SK-N-SH (cell line): ENCODE measurements at regions not wholly inside any gene's neighbourhood (a gene's known extent, or its start where the extent isn't known, plus 50 kb on each side); places are given as distances from the start of the nearest gene placed in this dataset.

Experiments used
- CTCF ChIA-PET: fragments of 300-600, 350-600 bp; formaldehyde crosslinking; extraction: SDS; loops from one replicate; lab custom pipeline; 2021; lab: Yijun Ruan, JAX
- POLR2A ChIA-PET: fragments of 350-600 bp; sonication (Branson Sonifier 250); formaldehyde crosslinking; extraction: SDS; loops from one replicate; lab custom pipeline; 2020; ENCODE audit warnings: antibody characterized with exemption, inconsistent platforms; lab: Yijun Ruan, JAX
- DNase-seq: peaks from one replicate; pipeline ENCODE4 v3.0.0; 2012
- H2AFZ ChIP-seq: fragments of 200-600 bp; sonication (generic); 2 replicates; pipeline ENCODE4 v1.8.1; 2016; ENCODE audit warnings: antibody characterized with exemption, mild to moderate bottlenecking, low read depth
- H3F3A ChIP-seq: fragments of 200-600 bp; sonication (generic); replicated peaks from 2 replicates; pipeline ENCODE3; 2016; ENCODE audit warnings: antibody characterized with exemption, mild to moderate bottlenecking; ENCODE audit not compliant: insufficient read depth
- H3K27ac ChIP-seq, 2 experiments: fragments of 200-500 bp in 1 of 2; fragments of 200-600 bp in 1 of 2; sonication (Bioruptor generic) in 1 of 2; sonication (generic), shearing (Covaris generic) in 1 of 2; 2 replicates each; pipeline versions ENCODE4 v1.5.1 to v1.6.1; 2014 to 2016; ENCODE audit warnings: low read depth in 2 of 2, inconsistent platforms in 1 of 2, low read length in 1 of 2, mild to moderate bottlenecking in 1 of 2, mixed read lengths in 1 of 2
- H3K27me3 ChIP-seq: fragments of 200-600 bp; sonication (generic), shearing (Covaris generic); 2 replicates; pipeline ENCODE4 v1.6.1; 2016; ENCODE audit warnings: mixed run types; ENCODE audit not compliant: insufficient read depth
- H3K36me3 ChIP-seq, 2 experiments: fragments of 200-500 bp in 1 of 2; fragments of 200-600 bp in 1 of 2; sonication (Bioruptor generic) in 1 of 2; sonication (generic) in 1 of 2; replicated peaks in 1 of 2; 2 replicates each; pipeline versions ENCODE3 to v1.5.1; 2014 to 2016; ENCODE audit warnings: low read length in 1 of 2, mild to moderate bottlenecking in 1 of 2; ENCODE audit not compliant: insufficient read depth in 2 of 2, control insufficient read depth in 1 of 2
- H3K4me1 ChIP-seq, 2 experiments: fragments of 200-500 bp in 1 of 2; fragments of 200-600 bp in 1 of 2; sonication (Bioruptor generic) in 1 of 2; sonication (generic), shearing (Covaris generic) in 1 of 2; 2 replicates each; pipeline versions ENCODE4 v1.5.1 to v1.6.1; 2014 to 2016; ENCODE audit warnings: low read depth in 1 of 2, low read length in 1 of 2, mixed run types in 1 of 2; ENCODE audit not compliant: insufficient read depth in 2 of 2, control insufficient read depth in 1 of 2
- H3K4me2 ChIP-seq: fragments of 200-600 bp; sonication (generic), shearing (Covaris generic); 2 replicates; pipeline ENCODE4 v1.6.1; 2017; ENCODE audit warnings: mixed run types
- H3K4me3 ChIP-seq, 2 experiments: fragments of 200-500 bp in 1 of 2; fragments of 200-600 bp in 1 of 2; sonication (Bioruptor generic) in 1 of 2; sonication (generic), shearing (Covaris generic) in 1 of 2; 2 replicates each; pipeline versions ENCODE4 v1.5.1 to v1.8.1; 2014 to 2016; ENCODE audit warnings: low read depth in 2 of 2, inconsistent platforms in 1 of 2, low read length in 1 of 2, mild to moderate bottlenecking in 1 of 2, mixed read lengths in 1 of 2, moderate library complexity in 1 of 2
- H3K79me2 ChIP-seq: fragments of 200-600 bp; sonication (generic); 2 replicates; pipeline ENCODE4 v1.8.1; 2017; ENCODE audit warnings: mild to moderate bottlenecking; ENCODE audit not compliant: insufficient read depth
- H3K9ac ChIP-seq: fragments of 200-600 bp; sonication (generic); 2 replicates; pipeline ENCODE4 v1.6.1; 2017; ENCODE audit warnings: mixed run types
- H3K9me2 ChIP-seq: fragments of 200-600 bp; sonication (generic); 2 replicates; pipeline ENCODE4 v1.6.1; 2017; ENCODE audit warnings: mixed run types
- H3K9me3 ChIP-seq: fragments of 200-600 bp; sonication (generic); 2 replicates; pipeline ENCODE4 v1.6.1; 2017; ENCODE audit warnings: mixed run types, mild to moderate bottlenecking, moderate library complexity
- H4K20me1 ChIP-seq: fragments of 200-600 bp; sonication (generic); 2 replicates; pipeline ENCODE4 v1.6.1; 2017; ENCODE audit warnings: mild to moderate bottlenecking, mixed run types; ENCODE audit not compliant: insufficient read depth
- EP300 ChIP-seq, 2 experiments: IDR thresholded peaks; 2 replicates each; pipeline versions ENCODE4 v1.4.0 to v1.6.1; 2012; ENCODE audit warnings: borderline replicate concordance in 1 of 2, low read depth in 1 of 2, low read length in 1 of 2
- EZH2phosphoT487 ChIP-seq: fragments of 200-600 bp; sonication (generic); IDR thresholded peaks from 2 replicates; pipeline ENCODE4 v1.6.1; 2017; ENCODE audit warnings: low read depth, mixed run types, mild to moderate bottlenecking, antibody characterized with exemption, moderate library complexity, borderline replicate concordance
- FOSL2 ChIP-seq: IDR thresholded peaks from 2 replicates; pipeline ENCODE4 v1.4.0; 2012; ENCODE audit warnings: low read depth, mild to moderate bottlenecking, moderate library complexity, borderline replicate concordance
- FOXM1 ChIP-seq: IDR thresholded peaks from 2 replicates; pipeline ENCODE4 v1.4.0; 2012; ENCODE audit warnings: low read depth, mild to moderate bottlenecking
- GATA2 ChIP-seq: sonication (generic); formaldehyde crosslinking; IDR thresholded peaks from 2 replicates; pipeline ENCODE4 v1.5.0; 2020; ENCODE audit warnings: mild to moderate bottlenecking, missing genetic modification reagents
- MXI1 ChIP-seq: IDR thresholded peaks from 2 replicates; pipeline ENCODE4 v1.6.1; 2012; ENCODE audit warnings: mild to moderate bottlenecking, low read depth, low read length, improper control_type of control experiment
- NFIC ChIP-seq: IDR thresholded peaks from 2 replicates; pipeline ENCODE4 v1.4.0; 2012; ENCODE audit warnings: borderline replicate concordance
- NRF1 ChIP-seq: IDR thresholded peaks from 2 replicates; pipeline ENCODE4 v1.6.1; 2012; ENCODE audit warnings: low read depth, mild to moderate bottlenecking, low read length
- POLR2AphosphoS5 ChIP-seq: IDR thresholded peaks from 2 replicates; pipeline ENCODE4 v1.6.1; 2012; ENCODE audit warnings: low read depth, low read length
- RFX5 ChIP-seq: IDR thresholded peaks from 2 replicates; pipeline ENCODE4 v1.6.1; 2012; ENCODE audit warnings: mild to moderate bottlenecking, improper control_type of control experiment, low read length
- RXRA ChIP-seq: IDR thresholded peaks from 2 replicates; pipeline ENCODE4 v1.4.0; 2012; ENCODE audit warnings: low read depth, mild to moderate bottlenecking, borderline replicate concordance
- USF1 ChIP-seq: IDR thresholded peaks from 2 replicates; pipeline ENCODE4 v1.4.0; 2012; ENCODE audit warnings: low read depth, borderline replicate concordance
- USF2 ChIP-seq: fragments of 150-350 bp; IDR thresholded peaks from 2 replicates; pipeline ENCODE4 v1.6.1; 2017; ENCODE audit warnings: antibody characterized with exemption, low read length, low read depth, borderline replicate concordance
- WGBS: methylation state at CpG from one replicate; pipeline ENCODE4 v1.1.6; 2017; ENCODE audit warnings: low lambda C conversion rate; 5-methylcytosine and 5-hydroxymethylcytosine counted together
- TF ChIP-seq, protein P1 (sequence below): IDR thresholded peaks from 2 replicates; pipeline ENCODE4 v1.4.0; 2012; ENCODE audit warnings: low read depth
- TF ChIP-seq, protein P2 (sequence below): fragments of 150-350 bp; IDR thresholded peaks from 2 replicates; pipeline ENCODE4 v1.6.1; 2016; ENCODE audit warnings: mild to moderate bottlenecking, low read depth, low read length
- TF ChIP-seq, protein P3 (sequence below): IDR thresholded peaks from 2 replicates; pipeline ENCODE4 v1.4.0; 2012; ENCODE audit warnings: low read depth, borderline replicate concordance
- TF ChIP-seq, protein P4 (sequence below): IDR thresholded peaks from 2 replicates; pipeline ENCODE4; 2012

DNA sequence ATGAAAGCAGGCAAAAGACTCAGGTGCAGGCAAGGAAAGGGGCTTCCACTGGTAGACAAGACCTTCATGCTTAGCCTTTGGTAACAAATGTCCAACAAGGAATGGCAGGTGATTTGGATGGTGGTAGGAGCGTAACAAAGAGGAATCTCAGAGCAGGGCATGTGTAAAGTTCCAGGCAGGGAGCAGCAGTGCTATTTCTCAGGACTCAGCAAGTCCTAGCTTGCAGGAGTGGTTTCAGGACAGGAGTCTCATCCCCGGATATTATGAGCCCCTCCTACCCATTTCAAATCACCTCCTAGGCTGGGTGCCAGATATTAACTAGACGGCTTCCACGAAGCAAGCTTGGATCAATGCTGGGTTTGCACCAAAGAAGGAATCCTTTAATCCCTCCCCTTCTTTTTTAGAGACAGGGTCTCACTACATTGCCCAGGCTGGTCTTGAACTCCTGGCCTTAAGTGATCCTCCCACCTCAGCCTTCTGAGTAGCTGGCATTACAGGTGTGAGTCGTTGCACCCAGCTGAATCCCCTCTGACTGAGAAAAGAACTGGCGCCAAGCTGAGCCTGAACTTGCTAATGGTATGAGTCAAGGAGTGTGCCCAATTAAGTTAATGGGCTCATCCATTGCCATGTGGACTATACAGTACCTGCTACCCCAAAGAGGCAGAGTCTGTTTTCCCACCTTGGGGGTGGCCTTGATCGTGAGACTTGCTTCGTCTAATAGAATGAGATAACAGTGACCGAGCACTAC is 190.3 kb downstream of the ARL4C start (continued):
- no peak for TF ChIP-seq GATA2 (CRISPR knock-in tag)
- TF ChIP-seq RFX5, result no peak
- TF ChIP-seq EZH2phosphoT487, result no peak
- TF ChIP-seq POLR2AphosphoS5, result no peak
- TF ChIP-seq MXI1, result no peak
- TF ChIP-seq, protein P1, sequence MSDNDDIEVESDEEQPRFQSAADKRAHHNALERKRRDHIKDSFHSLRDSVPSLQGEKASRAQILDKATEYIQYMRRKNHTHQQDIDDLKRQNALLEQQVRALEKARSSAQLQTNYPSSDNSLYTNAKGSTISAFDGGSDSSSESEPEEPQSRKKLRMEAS, result no peak
- TF ChIP-seq FOSL2, result no peak
- TF ChIP-seq, protein P2, sequence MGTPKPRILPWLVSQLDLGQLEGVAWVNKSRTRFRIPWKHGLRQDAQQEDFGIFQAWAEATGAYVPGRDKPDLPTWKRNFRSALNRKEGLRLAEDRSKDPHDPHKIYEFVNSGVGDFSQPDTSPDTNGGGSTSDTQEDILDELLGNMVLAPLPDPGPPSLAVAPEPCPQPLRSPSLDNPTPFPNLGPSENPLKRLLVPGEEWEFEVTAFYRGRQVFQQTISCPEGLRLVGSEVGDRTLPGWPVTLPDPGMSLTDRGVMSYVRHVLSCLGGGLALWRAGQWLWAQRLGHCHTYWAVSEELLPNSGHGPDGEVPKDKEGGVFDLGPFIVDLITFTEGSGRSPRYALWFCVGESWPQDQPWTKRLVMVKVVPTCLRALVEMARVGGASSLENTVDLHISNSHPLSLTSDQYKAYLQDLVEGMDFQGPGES, result no peak
- no peak for TF ChIP-seq USF2

- H3K36me3 ChIP-seq, result no peaks in the 10 kb centered on the region
- no peaks in the 10 kb centered on the region for H3K79me2 ChIP-seq
- no peaks in the 10 kb centered on the region for H3K27me3 ChIP-seq
- H3K4me3 ChIP-seq, result no peak overlapping the region
- no peak for DNase-seq
- no peaks in the 10 kb centered on the region for H4K20me1 ChIP-seq
- H3K27ac ChIP-seq, result no peak overlapping the region
- TF ChIP-seq RXRA (no peak), FOXM1 (no peak), GATA2 (CRISPR knock-in tag) (no peak), FOSL2 (no peak), EP300 (IDR thresholded peaks at IDR 0.05; ENCODE audit: borderline replicate concordance in 1 of 2, low read depth in 1 of 2, low read length in 1 of 2) (no peak), USF1 (no peak), NRF1 (no peak), NFIC (no peak)
- TF ChIP-seq, protein P3, sequence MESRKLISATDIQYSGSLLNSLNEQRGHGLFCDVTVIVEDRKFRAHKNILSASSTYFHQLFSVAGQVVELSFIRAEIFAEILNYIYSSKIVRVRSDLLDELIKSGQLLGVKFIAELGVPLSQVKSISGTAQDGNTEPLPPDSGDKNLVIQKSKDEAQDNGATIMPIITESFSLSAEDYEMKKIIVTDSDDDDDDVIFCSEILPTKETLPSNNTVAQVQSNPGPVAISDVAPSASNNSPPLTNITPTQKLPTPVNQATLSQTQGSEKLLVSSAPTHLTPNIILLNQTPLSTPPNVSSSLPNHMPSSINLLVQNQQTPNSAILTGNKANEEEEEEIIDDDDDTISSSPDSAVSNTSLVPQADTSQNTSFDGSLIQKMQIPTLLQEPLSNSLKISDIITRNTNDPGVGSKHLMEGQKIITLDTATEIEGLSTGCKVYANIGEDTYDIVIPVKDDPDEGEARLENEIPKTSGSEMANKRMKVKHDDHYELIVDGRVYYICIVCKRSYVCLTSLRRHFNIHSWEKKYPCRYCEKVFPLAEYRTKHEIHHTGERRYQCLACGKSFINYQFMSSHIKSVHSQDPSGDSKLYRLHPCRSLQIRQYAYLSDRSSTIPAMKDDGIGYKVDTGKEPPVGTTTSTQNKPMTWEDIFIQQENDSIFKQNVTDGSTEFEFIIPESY, result no peak
- TF ChIP-seq, protein P4, sequence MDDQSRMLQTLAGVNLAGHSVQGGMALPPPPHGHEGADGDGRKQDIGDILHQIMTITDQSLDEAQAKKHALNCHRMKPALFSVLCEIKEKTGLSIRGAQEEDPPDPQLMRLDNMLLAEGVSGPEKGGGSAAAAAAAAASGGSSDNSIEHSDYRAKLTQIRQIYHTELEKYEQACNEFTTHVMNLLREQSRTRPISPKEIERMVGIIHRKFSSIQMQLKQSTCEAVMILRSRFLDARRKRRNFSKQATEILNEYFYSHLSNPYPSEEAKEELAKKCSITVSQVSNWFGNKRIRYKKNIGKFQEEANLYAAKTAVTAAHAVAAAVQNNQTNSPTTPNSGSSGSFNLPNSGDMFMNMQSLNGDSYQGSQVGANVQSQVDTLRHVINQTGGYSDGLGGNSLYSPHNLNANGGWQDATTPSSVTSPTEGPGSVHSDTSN, result no peak
- TF ChIP-seq, protein P2, result no peak
- whole genome bisulfite sequencing, result 68% methylated on average over 4 of the region's 4 CpGs
- no peak overlapping the region for H2AFZ ChIP-seq
- no peaks in the 10 kb centered on the region for H3F3A ChIP-seq
- H3K9me3 ChIP-seq, result no peaks in the 10 kb centered on the region
- CTCF ChIA-PET, result interaction anchor here (0.8 kb wide), 1 partner anchor 170 kb away, joined by 4 read pairs; no protein-coding TSS in a partner anchor
- H3K9ac ChIP-seq, result no peak overlapping the region
- H3K4me2 ChIP-seq, result no peak overlapping the region
- peaks cover 0 to 2% of the 10 kb centered on the region in 2 experiments; a peak in 1 of 4 replicates for H3K4me1 ChIP-seq
- no peaks in the 10 kb centered on the region for H3K9me2 ChIP-seq
- POLR2A ChIA-PET, result interaction anchor here (0.8 kb wide), 1 partner anchor 17 kb away, joined by 3 read pairs; no protein-coding TSS in a partner anchor
Observed at GRCh38 chr2:234305846-234306245, 191.0 kb downstream of the ARL4C start.
